ENCODE measurements at regions not wholly inside any gene's neighbourhood (a gene's known extent, or its start where the extent isn't known, plus 50 kb on each side); places are given as distances from the start of the nearest gene placed in this dataset.

GRCh38 chr5:85784746-85785145 lies 833.0 kb upstream of the COX7C start:
- TF ChIP-seq CTCF (IDR thresholded peaks at IDR 0.05; ENCODE audit: poor library complexity) (no peak), EZH2phosphoT487 (IDR thresholded peaks at IDR 0.05; ENCODE audit: low read depth, severe bottlenecking, unreplicated experiment) (no peak), EZH2 (IDR thresholded peaks at IDR 0.05; ENCODE audit: borderline replicate concordance) (no peak)
